IPS DF 6.9 (cell line): ENCODE measurements at regions not wholly inside any gene's neighbourhood (a gene's known extent, or its start where the extent isn't known, plus 50 kb on each side); places are given as distances from the start of the nearest gene placed in this dataset.
"Not testable (repeated sequence)": the region's sequence is repeated elsewhere in the genome, so short reads cannot be mapped to it uniquely, and the experiment has no call there.

Experiments used
- DNase-seq: peaks from one replicate; pipeline ENCODE4 v3.0.0-alpha.2; 2013; ENCODE audit warnings: low read depth, low spot score
- H3K27ac ChIP-seq: one replicate; pipeline ENCODE4 v1.5.1; 2013; ENCODE audit warnings: low read length, control low read depth
- H3K27me3 ChIP-seq: 2 replicates; pipeline ENCODE4 v1.6.1; 2013; ENCODE audit warnings: mild to moderate bottlenecking, low read length; ENCODE audit not compliant: control insufficient read depth, insufficient read depth
- H3K36me3 ChIP-seq: 2 replicates; pipeline ENCODE4 v1.6.1; 2013; ENCODE audit warnings: low read length; ENCODE audit not compliant: control insufficient read depth, insufficient read depth
- H3K4me1 ChIP-seq: 2 replicates; pipeline ENCODE4 v1.6.1; 2013; ENCODE audit warnings: low read length; ENCODE audit not compliant: control insufficient read depth, insufficient read depth
- H3K4me3 ChIP-seq: 2 replicates; pipeline ENCODE4 v1.5.1; 2013; ENCODE audit warnings: mild to moderate bottlenecking, low read length
- H3K9me3 ChIP-seq: 2 replicates; pipeline ENCODE4 v1.6.1; 2013; ENCODE audit warnings: low read length, inconsistent platforms; ENCODE audit not compliant: control insufficient read depth, insufficient read depth
- WGBS: extraction: QIAGEN DNeasy Blood & Tissue Kit; methylation state at CpG from one replicate; pipeline ENCODE4 v1.1.7; 2013; ENCODE audit warnings: mixed read lengths, missing lambda C conversion rate; ENCODE audit not compliant: insufficient read length, insufficient coverage; 5-methylcytosine and 5-hydroxymethylcytosine counted together

DNA sequence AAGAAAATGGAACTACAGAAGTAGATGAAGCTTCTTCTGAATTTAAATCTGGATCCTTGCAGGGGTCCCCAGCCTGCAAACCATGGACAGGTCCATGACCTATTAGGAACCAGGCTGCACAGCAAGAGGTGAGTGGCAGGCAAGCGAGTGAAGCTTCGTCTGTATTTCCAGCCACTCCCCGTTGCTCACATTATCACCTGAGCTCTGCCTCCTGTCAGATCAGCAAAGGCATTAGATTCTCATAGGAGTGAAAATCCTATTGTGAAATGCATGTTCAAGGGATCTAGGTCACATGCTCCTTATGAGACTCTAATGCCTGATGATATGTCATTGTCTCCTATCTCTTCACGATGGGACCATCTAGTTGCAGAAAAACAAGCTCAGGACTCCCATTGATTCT is 79.8 kb upstream of the MLN start:
- not testable (repeated sequence) for H3K27ac ChIP-seq, H3K27me3 ChIP-seq, H3K9me3 ChIP-seq, H3K4me3 ChIP-seq, H3K4me1 ChIP-seq, H3K36me3 ChIP-seq, DNase-seq
- WGBS = no CpG with 5 or more reads among the region's 4 CpGs

- no peaks in the 10 kb centered on the region for H3K36me3 ChIP-seq
- H3K27ac ChIP-seq = no peak overlapping the region
- H3K4me1 ChIP-seq = peaks cover 3% of the 10 kb centered on the region; the same call in 1 of the 2 replicates
- no peaks in the 10 kb centered on the region for H3K9me3 ChIP-seq
- no peak overlapping the region for H3K4me3 ChIP-seq
- no peaks in the 10 kb centered on the region for H3K27me3 ChIP-seq
- DNase-seq = no peak
- WGBS = no CpG with 5 or more reads among the region's 8 CpGs
These were observed 78.4 kb upstream of the MLN start for GRCh38 chr6:33882154-33882553.

DNA sequence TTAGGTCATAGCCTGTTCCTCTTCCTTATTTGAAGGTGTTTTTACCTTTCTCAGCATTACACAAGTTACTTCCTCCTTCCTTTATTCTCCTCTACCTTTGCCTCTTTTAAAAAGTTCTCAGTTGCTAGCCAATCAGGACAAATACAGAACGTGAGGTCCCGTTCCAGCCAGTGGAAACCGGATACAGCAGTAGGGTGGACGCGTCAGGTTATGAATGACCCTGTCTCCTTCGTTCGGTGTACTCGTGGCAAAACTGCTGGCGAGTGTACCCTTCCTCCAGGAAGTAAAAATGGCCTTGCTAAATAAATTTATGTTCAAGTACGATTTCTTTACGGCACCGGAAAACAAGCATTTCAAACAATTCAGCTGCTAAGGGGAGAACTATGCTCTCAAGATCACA is 77.0 kb upstream of the MLN start:
- H3K36me3 ChIP-seq = no peaks in the 10 kb centered on the region
- WGBS = no CpG with 5 or more reads among the region's 12 CpGs
- H3K27me3 ChIP-seq = no peaks in the 10 kb centered on the region
- peaks cover 3% of the 10 kb centered on the region; the same call in 1 of the 2 replicates for H3K4me1 ChIP-seq
- no peak overlapping the region for H3K4me3 ChIP-seq
- no peak for DNase-seq
- no peak overlapping the region for H3K27ac ChIP-seq
- no peaks in the 10 kb centered on the region for H3K9me3 ChIP-seq

DNA sequence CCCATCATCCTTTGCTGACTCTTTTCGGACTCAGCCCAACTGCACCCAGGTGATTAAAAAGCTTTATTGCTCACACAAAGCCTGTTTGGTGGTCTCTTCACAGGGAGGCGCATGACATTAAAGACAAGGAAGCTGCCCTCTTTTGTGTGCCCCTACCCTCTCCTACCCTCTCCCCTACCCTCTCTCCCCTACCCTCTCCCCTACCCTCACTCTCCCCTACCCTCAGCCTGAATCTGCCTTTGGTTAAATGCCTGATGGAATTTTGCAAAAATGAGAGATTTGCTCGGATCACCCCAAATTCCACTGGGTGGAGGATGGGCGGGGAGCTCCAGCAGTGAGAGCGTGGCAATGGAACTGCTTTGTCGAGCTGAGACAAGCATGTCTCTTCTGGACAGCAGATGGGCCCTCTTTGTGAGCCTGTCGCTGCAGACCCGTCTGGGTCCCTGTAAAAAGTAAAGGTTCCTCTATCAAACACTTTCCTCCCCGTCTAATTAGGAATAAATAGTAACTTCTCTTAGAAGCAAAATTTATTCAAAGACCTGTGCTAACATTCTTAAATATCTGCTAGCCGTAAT is 76.4 kb upstream of the MLN start:
- no peaks in the 10 kb centered on the region for H3K9me3 ChIP-seq
- peaks cover 3% of the 10 kb centered on the region; the same call in 1 of the 2 replicates for H3K4me1 ChIP-seq
- H3K27ac ChIP-seq = no peak overlapping the region
- no CpG with 5 or more reads among the region's 10 CpGs for WGBS
- H3K4me3 ChIP-seq = no peak overlapping the region
- H3K27me3 ChIP-seq = no peaks in the 10 kb centered on the region
- DNase-seq = peak; percentile 20
- H3K36me3 ChIP-seq = no peaks in the 10 kb centered on the region

- no peaks in the 10 kb centered on the region for H3K27me3 ChIP-seq
- no peaks in the 10 kb centered on the region for H3K9me3 ChIP-seq
- DNase-seq = no peak
- no peaks in the 10 kb centered on the region for H3K36me3 ChIP-seq
- no CpG with 5 or more reads among the region's 4 CpGs for WGBS
- peaks cover 3% of the 10 kb centered on the region; the same call in 1 of the 2 replicates for H3K4me1 ChIP-seq
- no peak overlapping the region for H3K4me3 ChIP-seq
- H3K27ac ChIP-seq = no peak overlapping the region
These were observed 74.8 kb upstream of the MLN start for GRCh38 chr6:33878562-33878961.

GRCh38 chr6:33877982-33878535 is 74.3 kb upstream of the MLN start:
- Histone ChIP-seq H3K4me1 (peaks cover 3% of the 10 kb centered on the region; the same call in 1 of the 2 replicates), H3K9me3 (no peaks in the 10 kb centered on the region), H3K27me3 (no peaks in the 10 kb centered on the region), H3K27ac (no peak overlapping the region), H3K36me3 (no peaks in the 10 kb centered on the region), H3K4me3 (no peak overlapping the region)
- no peak for DNase-seq
- WGBS = no CpG with 5 or more reads among the region's 7 CpGs

- no peaks in the 10 kb centered on the region for H3K9me3 ChIP-seq
- no peaks in the 10 kb centered on the region for H3K27me3 ChIP-seq
- H3K27ac ChIP-seq = no peak overlapping the region
- no peak for DNase-seq
- H3K36me3 ChIP-seq = no peaks in the 10 kb centered on the region
- H3K4me3 ChIP-seq = no peak overlapping the region
- no CpG with 5 or more reads among the region's 5 CpGs for WGBS
- peaks cover 6% of the 10 kb centered on the region; the same call in 1 of the 2 replicates for H3K4me1 ChIP-seq
These were observed 71.9 kb upstream of the MLN start for GRCh38 chr6:33875696-33876095.

- no peaks in the 10 kb centered on the region for H3K36me3 ChIP-seq
- H3K27me3 ChIP-seq = no peaks in the 10 kb centered on the region
- no peak overlapping the region for H3K27ac ChIP-seq
- no peak for DNase-seq
- H3K9me3 ChIP-seq = no peaks in the 10 kb centered on the region
- no peak overlapping the region for H3K4me3 ChIP-seq
- H3K4me1 ChIP-seq = peaks cover 5% of the 10 kb centered on the region; the same call in 1 of the 2 replicates
- WGBS = no CpG with 5 or more reads among the region's 6 CpGs
These were observed 71.4 kb upstream of the MLN start for GRCh38 chr6:33875141-33875581.

- no peak for DNase-seq
- Histone ChIP-seq H3K27me3 (no peaks in the 10 kb centered on the region), H3K27ac (no peak overlapping the region), H3K36me3 (no peaks in the 10 kb centered on the region), H3K9me3 (no peaks in the 10 kb centered on the region), H3K4me3 (no peak overlapping the region), H3K4me1 (peaks cover 6% of the 10 kb centered on the region; the same call in 1 of the 2 replicates)
- WGBS = no CpG with 5 or more reads among the region's 17 CpGs
These were observed 70.4 kb upstream of the MLN start for GRCh38 chr6:33874136-33874760.

GRCh38 chr6:33872761-33873160 is 69.0 kb upstream of the MLN start:
- WGBS = no CpG with 5 or more reads among the region's 7 CpGs
- DNase-seq = no peak
- Histone ChIP-seq H3K4me3 (no peak overlapping the region), H3K27me3 (no peaks in the 10 kb centered on the region), H3K36me3 (no peaks in the 10 kb centered on the region), H3K9me3 (no peaks in the 10 kb centered on the region), H3K4me1 (peaks cover 6% of the 10 kb centered on the region; the same call in 1 of the 2 replicates), H3K27ac (no peak overlapping the region)
